CD1c-positive myeloid dendritic cell (primary cell): ENCODE measurements at regions not wholly inside any gene's neighbourhood (a gene's known extent, or its start where the extent isn't known, plus 50 kb on each side); places are given as distances from the start of the nearest gene placed in this dataset.
"Not testable (repeated sequence)": the region's sequence is repeated elsewhere in the genome, so short reads cannot be mapped to it uniquely, and the experiment has no call there.

ENCODE experiments used
- DNase-seq: peaks from one replicate; pipeline ENCODE4 v3.0.0-alpha.2; 2016; ENCODE audit errors: extremely low spot score

- DNase-seq: no peak
Measured at GRCh38 chr5:82894716-82895115, 182.5 kb downstream of the TMEM167A start.

DNA sequence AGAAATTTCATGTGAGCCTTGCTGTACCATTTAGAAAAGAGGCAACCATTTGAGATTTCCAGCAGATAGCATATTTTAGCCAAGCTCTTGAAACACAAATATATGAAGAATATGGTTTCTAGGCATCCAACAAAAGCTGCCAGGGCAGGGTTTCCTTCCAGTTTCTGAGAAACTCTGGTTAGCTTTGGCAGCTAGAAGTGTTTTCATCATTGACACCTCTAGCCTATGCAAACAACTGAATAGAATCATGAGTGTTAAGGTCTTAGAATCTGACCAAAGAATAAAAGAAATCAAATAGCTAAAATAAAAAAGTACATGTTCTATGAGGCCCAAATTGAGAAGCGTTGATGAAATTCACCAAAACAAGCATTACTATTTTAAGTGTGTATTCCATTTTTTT is 188.1 kb downstream of the TMEM167A start:
- no peak for DNase-seq

GRCh38 chr5:82886911-82887310 is 190.3 kb downstream of the TMEM167A start:
- DNase-seq: no peak

DNA sequence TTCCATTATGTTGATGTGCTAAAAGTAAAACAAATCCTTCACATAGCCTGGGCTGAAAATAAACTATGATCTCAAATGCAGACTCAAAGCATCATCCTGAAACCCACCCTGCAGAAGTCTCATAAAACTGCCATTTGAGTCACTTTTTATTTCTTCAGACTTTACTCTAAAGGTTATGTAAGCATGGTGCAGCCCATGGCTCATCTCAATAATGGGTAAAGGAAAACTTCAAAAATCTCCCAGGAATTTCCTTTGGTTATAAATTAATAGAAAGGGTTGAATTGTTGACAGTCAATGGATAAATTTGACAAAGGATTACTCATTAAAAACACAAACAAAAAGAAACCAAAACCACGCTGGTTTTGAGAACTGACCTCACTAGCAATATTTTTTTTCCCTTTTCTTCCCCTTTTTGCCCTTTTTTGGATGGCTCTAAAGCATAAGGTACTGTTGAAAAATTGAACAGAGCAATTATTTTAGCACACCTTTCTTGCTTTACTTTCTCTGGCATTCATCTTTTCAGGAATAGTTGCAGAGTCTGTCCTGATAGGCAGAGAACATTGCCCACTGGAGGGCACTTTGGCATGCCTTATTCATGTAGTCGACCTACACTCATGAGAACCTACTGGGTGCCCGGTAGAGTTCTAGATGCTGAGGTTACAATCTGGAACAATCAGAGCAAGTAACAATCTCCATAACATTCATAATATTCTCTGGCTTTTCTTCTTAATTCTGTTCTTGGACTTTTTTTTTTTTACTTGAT is 191.4 kb downstream of the TMEM167A start:
- no peak for DNase-seq

DNA sequence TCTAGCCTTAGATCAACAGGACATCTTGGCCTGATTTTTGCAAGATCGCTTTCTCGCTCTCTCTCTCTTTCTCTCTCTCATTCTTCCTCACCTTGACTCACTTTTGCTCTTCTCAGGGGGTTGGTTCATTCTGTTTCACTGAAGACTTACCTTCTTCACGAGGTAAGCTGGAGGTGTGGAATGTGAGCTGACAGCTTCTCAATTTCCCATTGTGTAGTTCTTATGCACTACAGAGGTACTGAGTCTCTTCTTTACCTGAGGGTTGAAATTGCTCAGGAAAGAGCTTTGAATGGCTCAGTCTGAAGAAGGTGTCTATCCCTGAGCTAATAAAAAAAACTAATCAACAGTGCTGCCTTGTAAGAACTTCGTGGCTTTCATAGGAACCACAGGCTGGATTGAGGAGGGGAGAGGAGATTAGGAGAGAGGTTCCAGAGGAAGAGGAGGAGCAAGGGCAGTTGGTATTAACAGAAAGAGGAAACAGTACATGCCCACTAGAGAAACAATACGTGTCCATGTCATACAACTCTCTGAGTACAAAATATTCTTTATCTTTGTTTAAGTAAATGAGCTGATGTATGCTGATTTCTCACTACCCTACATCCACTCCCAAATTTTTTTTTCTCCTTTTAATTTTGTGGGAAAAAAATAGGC is 192.2 kb downstream of the TMEM167A start:
- no peak for DNase-seq

- DNase-seq: no peak
Measured at GRCh38 chr5:82882316-82882715, 194.9 kb downstream of the TMEM167A start.

- no peak for DNase-seq
Measured at GRCh38 chr5:82881571-82882174, 195.5 kb downstream of the TMEM167A start.

DNA sequence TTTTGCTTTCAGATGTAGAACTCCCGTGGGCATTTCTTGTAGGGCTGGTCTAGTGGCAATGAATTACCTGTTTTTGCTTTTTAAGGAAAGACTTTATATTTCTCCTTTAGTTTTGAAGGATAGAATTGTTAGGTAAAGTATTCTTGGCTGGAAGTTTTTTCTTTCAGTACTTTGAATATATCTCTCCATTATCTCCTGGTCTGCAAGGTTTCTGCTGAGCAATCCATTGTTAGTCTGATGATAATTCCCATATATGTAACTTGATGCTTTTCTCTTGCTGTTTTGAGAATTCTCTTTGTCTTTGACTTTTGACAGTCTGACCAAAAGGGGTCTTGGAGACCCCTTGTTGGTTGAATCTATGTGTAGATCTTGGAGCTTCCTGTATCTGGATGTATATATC is 198.1 kb downstream of the TMEM167A start:
- no peak for DNase-seq

- no peak for DNase-seq
Measured at GRCh38 chr5:82873452-82873851, 203.7 kb downstream of the TMEM167A start.

DNA sequence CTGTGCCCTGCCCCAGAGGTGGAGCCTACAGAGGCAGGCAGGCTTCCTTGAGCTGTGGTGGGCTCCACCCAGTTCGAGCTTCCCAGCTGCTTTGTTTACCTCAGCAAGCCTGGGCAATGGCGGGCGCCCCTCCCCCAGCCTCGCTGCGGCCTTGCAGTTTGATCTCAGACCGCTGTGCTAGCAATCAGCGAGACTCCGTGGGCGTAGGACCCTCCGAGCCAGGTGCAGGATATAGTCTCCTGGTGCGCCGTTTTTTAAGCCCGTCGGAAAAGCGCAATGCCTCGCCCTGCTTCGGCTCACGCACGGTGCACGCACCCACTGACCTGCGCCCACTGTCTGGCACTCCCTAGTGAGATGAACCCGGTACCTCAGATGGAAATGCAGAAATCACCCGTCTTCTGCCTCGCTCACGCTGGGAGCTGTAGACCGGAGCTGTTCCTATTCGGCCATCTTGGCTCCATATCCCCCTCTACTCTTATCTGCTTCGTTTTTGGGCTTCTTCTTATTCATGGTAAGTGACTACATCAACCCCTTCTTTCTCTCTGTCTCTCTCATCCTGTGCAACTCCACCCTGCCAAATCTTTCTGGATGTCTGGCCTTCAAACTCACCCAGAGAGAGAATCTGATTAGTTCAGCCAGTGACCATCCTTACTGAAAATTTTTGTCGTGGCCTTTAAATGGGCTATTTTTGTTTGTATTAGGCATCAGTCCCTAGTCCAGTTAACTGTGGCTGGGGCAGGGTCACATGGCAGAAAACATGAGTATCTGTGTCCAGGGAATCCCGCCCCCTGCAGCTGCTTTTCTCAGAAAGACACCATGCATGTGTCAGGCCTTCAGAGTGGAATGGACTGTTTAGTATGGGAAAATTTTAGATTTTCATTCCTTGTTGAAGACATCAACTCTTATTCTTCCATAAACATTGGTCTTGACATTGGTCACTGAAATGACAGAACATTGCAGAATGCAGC is 204.6 kb downstream of the TMEM167A start:
- DNase-seq: not testable (repeated sequence)

DNA sequence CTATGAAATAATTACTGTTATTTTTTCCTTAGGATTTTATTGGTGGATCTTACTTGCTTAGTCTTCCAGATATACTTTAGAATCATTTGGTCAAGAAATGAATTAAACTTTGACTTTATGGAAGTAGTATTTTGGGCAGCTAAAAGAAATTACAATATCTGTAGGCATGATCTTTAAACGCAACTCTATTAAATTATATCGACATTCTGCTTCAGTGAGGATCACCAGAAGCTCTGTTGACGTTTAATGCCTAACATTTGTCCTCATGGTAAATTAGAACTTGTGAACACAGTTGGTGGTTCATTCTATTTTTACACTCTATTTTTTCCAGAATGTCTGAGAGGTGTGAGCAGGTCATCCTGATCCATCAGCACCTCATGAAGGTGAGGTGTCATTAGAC is 211.6 kb downstream of the TMEM167A start:
- no peak for DNase-seq

DNA sequence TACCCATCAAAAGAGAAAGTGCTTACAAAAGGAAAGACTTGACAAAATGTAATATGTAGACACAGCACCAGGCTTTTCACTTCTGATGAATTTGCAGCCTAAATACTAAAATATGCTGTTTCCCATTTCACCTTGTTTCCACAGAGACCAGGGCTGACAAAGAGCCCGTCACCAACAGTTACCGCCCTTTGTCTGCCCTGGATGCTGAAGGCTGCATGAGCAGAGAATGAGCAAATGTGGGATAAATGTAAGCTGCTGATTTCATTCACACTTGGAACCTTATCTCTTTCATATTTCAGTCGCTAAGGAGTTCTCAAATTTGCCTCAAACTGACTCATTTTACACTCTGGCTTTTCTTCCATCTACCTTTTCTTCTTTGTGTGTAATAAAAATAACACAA is 213.9 kb downstream of the TMEM167A start:
- DNase-seq: no peak

GRCh38 chr5:82862711-82863110 is 214.5 kb downstream of the TMEM167A start:
- no peak for DNase-seq

- no peak for DNase-seq
Measured at GRCh38 chr5:82862261-82862660, 214.9 kb downstream of the TMEM167A start.

DNA sequence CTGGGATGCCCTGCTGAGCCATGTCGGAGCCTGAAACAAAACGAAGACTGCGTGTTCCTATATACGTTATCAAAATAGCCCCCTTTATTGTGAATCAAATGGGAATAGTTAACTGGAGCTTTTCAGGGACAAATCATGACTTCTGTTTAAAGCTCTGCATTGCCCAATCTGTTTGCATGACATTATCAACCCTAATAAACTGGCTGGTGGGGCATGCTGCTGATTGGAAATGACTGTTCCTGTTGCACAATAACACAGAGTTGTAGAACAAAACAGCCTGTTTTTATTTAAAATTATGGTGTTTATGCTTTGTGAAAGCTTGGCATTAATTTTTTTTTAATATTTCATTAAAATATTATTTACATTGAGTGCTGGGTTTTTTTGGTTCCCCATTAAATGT is 215.5 kb downstream of the TMEM167A start:
- no peak for DNase-seq

- DNase-seq: no peak
Measured at GRCh38 chr5:82859451-82860140, 217.6 kb downstream of the TMEM167A start.

DNA sequence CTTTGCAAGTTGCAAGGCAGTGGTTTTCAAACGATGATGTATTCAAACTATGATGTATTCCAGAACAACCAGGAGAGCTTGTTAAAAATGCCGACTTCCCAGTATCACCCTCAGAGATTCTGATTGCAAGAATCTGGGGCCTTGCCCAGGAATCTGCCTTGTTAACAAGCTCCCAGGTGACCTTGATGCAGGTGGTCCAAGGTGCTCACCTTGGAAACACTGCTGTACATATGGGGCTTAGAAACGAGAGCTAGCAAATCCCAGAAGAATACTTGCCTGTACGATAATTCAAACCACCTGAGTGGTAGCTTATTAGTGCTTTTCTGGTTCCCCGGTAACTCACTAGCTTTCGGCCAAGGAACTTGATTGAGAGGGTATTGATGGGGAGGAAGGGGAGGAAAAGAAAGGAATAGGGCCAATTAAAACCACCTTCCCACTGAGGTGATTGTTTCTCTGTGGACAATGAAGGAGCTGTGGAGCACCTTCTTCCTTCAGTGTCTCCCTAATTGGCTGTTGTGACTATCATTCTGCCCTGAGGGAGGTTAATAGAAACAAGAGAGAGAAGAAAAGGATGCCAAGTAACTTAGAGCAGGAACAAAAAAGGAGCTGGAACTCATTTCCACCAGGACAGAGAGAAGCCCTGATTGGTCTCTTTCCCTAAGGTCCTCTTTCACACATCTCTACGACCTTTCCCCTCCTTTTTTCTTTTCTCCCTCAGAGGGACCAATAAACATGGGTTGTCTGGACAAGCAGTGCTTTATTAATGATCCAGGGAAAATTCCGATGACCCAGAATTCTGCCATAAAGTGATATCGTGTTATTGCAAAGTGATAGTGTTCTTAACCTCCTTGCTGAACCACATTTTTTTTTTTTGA is 218.8 kb downstream of the TMEM167A start:
- DNase-seq: no peak

DNA sequence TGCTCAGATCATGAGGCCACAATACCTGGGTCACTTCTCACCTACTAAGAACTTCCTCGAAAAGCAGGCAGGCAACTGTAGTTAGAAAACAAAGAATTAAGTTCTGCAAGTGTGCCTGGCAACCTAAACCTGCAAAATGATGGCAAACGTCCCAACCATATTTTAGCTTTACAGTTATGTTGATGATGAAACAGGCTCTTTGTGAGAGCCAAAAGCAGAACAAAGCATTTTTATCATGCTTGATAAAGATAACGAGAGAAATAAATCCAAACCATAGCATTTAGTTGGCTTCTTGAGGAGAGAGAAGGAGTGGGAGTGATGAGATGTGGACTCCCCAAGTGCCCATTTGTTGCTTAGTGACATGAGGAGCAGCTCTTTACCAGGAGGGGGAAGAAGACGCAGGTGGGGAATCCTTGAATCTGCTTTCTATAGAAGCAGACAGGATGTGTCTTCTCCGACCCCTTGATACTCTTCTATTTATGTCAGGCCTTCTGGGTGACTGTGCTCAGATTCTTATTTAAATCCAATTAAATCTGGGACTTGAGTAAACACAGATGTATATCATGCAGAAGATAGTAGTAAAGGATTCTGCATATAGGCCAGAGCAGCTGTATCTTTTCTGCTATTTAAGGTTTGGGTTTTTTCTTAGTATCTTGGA is 221.2 kb downstream of the TMEM167A start:
- no peak for DNase-seq

- DNase-seq: no peak
Measured at GRCh38 chr5:82854956-82855355, 222.2 kb downstream of the TMEM167A start.

DNA sequence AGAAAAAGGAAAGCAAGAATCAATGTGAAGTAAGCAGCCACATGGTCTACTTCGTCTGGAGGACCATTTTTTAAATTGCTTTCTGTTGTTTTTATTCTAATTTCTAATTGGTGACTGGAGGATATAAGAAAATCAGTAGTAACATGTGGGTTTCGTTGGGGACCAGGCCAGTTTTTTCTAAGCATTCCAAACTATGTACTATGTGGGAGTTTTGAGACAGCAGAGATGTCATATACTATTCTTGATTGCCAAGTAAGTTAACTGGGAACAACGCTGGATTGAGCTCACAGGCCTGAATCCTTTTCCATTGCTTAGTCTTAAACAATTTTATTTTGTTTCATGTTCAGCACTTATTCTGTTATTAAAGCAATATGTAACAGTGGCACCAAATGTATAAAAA is 225.7 kb downstream of the TMEM167A start:
- no peak for DNase-seq
